ENCODE measurements at regions not wholly inside any gene's neighbourhood (a gene's known extent, or its start where the extent isn't known, plus 50 kb on each side); places are given as distances from the start of the nearest gene placed in this dataset.

DNA sequence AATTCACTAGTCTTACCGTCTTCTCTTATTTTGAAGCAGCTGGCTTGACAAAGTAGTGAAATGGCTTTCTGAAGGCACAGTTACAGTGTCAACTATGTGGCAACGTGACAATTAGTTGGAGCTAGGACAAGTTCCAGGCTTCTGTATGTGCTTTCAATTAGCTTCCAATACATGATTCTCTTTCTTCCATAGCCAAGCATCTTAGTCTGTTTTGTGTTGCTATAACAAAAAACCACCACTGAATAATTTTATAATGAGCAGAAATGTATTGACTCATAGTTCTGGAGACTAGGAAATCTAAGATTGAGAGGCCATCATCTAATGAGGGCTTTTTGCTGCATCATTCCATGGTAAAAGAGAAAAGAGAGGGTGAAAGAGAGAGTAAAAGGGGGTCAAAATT lies 365.1 kb upstream of the PLSCR5 start:
- no peak overlapping the region for H3K4me2 ChIP-seq
- no peak overlapping the region for H2AFZ ChIP-seq (ENCODE audit: low read depth)
- POLR2A ChIA-PET = no interaction called here
- 38% methylated on average over 2 of the region's 2 CpGs for whole genome bisulfite sequencing (ENCODE audit: low lambda C conversion rate)
- no peaks in the 10 kb centered on the region for H3K36me3 ChIP-seq (replicated peaks in 1 of 2; ENCODE audit: control insufficient read depth in 1 of 2, insufficient read depth in 2 of 2, low read length in 1 of 2)
- no peaks in the 10 kb centered on the region for H3K79me2 ChIP-seq (ENCODE audit: insufficient read depth)
- H3K4me1 ChIP-seq (ENCODE audit: control insufficient read depth in 1 of 2, insufficient read depth in 2 of 2, low read depth in 1 of 2, low read length in 1 of 2) = peaks cover 0 to 28% of the 10 kb centered on the region in 2 experiments; a peak in 3 of 4 replicates
- CTCF ChIA-PET = no interaction called here
- H3K27me3 ChIP-seq (ENCODE audit: insufficient read depth) = no peaks in the 10 kb centered on the region
- H3F3A ChIP-seq (replicated peaks; ENCODE audit: insufficient read depth) = peaks cover 37% of the 10 kb centered on the region
- peak overlapping the region in 1 of 2 experiments; percentile 95; a peak in 3 of 4 replicates for H3K27ac ChIP-seq (ENCODE audit: low read depth in 2 of 2, low read length in 1 of 2)
- no peaks in the 10 kb centered on the region; the same call in 1 of the 2 replicates for H3K9me2 ChIP-seq
- no peak overlapping the region for H3K9ac ChIP-seq
- no peaks in the 10 kb centered on the region for H3K9me3 ChIP-seq
- H3K4me3 ChIP-seq (ENCODE audit: low read depth in 2 of 2, low read length in 1 of 2) = no peak overlapping the region
- DNase-seq = no peak
- H4K20me1 ChIP-seq (ENCODE audit: insufficient read depth) = no peaks in the 10 kb centered on the region
- TF ChIP-seq RCOR1 (IDR thresholded peaks at IDR 0.05; ENCODE audit: low read length) (no peak), RFX5 (IDR thresholded peaks at IDR 0.05; ENCODE audit: low read length) (no peak), TCF12 (IDR thresholded peaks at IDR 0.05) (no peak), JUND (IDR thresholded peaks at IDR 0.05) (no peak), POLR2AphosphoS5 (IDR thresholded peaks at IDR 0.05; ENCODE audit: low read depth, low read length) (no peak), SMC3 (IDR thresholded peaks at IDR 0.05; ENCODE audit: low read depth, low read length) (no peak), EP300 (IDR thresholded peaks at IDR 0.05; ENCODE audit: borderline replicate concordance in 1 of 2, low read depth in 1 of 2, low read length in 1 of 2) (no peak), SIN3A (IDR thresholded peaks at IDR 0.05; ENCODE audit: borderline replicate concordance, low read depth, low read length) (no peak), MXI1 (IDR thresholded peaks at IDR 0.05; ENCODE audit: low read depth, low read length) (no peak), GATA2 (CRISPR knock-in tag; IDR thresholded peaks at IDR 0.05) (no peak), ELF1 (IDR thresholded peaks at IDR 0.05) (no peak), YY1 (IDR thresholded peaks at IDR 0.05; ENCODE audit: low read depth) (no peak)
- TF ChIP-seq, protein P1, sequence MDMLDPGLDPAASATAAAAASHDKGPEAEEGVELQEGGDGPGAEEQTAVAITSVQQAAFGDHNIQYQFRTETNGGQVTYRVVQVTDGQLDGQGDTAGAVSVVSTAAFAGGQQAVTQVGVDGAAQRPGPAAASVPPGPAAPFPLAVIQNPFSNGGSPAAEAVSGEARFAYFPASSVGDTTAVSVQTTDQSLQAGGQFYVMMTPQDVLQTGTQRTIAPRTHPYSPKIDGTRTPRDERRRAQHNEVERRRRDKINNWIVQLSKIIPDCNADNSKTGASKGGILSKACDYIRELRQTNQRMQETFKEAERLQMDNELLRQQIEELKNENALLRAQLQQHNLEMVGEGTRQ (IDR thresholded peaks at IDR 0.05; ENCODE audit: borderline replicate concordance, low read depth, low read length) = no peak
- TF ChIP-seq, protein P2, sequence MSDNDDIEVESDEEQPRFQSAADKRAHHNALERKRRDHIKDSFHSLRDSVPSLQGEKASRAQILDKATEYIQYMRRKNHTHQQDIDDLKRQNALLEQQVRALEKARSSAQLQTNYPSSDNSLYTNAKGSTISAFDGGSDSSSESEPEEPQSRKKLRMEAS (IDR thresholded peaks at IDR 0.05; ENCODE audit: low read depth) = no peak
- TF ChIP-seq, protein P3, sequence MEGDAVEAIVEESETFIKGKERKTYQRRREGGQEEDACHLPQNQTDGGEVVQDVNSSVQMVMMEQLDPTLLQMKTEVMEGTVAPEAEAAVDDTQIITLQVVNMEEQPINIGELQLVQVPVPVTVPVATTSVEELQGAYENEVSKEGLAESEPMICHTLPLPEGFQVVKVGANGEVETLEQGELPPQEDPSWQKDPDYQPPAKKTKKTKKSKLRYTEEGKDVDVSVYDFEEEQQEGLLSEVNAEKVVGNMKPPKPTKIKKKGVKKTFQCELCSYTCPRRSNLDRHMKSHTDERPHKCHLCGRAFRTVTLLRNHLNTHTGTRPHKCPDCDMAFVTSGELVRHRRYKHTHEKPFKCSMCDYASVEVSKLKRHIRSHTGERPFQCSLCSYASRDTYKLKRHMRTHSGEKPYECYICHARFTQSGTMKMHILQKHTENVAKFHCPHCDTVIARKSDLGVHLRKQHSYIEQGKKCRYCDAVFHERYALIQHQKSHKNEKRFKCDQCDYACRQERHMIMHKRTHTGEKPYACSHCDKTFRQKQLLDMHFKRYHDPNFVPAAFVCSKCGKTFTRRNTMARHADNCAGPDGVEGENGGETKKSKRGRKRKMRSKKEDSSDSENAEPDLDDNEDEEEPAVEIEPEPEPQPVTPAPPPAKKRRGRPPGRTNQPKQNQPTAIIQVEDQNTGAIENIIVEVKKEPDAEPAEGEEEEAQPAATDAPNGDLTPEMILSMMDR (IDR thresholded peaks at IDR 0.05) = no peak
- TF ChIP-seq, protein P4, sequence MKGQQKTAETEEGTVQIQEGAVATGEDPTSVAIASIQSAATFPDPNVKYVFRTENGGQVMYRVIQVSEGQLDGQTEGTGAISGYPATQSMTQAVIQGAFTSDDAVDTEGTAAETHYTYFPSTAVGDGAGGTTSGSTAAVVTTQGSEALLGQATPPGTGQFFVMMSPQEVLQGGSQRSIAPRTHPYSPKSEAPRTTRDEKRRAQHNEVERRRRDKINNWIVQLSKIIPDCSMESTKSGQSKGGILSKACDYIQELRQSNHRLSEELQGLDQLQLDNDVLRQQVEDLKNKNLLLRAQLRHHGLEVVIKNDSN (IDR thresholded peaks at IDR 0.05; ENCODE audit: borderline replicate concordance, low read depth) = no peak
- TF ChIP-seq, protein P5, sequence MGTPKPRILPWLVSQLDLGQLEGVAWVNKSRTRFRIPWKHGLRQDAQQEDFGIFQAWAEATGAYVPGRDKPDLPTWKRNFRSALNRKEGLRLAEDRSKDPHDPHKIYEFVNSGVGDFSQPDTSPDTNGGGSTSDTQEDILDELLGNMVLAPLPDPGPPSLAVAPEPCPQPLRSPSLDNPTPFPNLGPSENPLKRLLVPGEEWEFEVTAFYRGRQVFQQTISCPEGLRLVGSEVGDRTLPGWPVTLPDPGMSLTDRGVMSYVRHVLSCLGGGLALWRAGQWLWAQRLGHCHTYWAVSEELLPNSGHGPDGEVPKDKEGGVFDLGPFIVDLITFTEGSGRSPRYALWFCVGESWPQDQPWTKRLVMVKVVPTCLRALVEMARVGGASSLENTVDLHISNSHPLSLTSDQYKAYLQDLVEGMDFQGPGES (IDR thresholded peaks at IDR 0.05; ENCODE audit: low read depth, low read length) = no peak

Measured in SK-N-SH (cell line).